ENCODE measurements at regions not wholly inside any gene's neighbourhood (a gene's known extent, or its start where the extent isn't known, plus 50 kb on each side); places are given as distances from the start of the nearest gene placed in this dataset.

- no peak for TF ChIP-seq CTCF (IDR thresholded peaks at IDR 0.05)
- TF ChIP-seq POLR2AphosphoS5 (IDR thresholded peaks at IDR 0.05; ENCODE audit: low read depth, low read length), result no peak
- TF ChIP-seq SIN3A (IDR thresholded peaks at IDR 0.05; ENCODE audit: borderline replicate concordance, insufficient read depth, low read depth, low read length), result no peak
Measured at GRCh38 chr14:28303248-28303647, 463.3 kb upstream of the FOXG1 start.
